T follicular helper cell (primary cell): ENCODE measurements at regions not wholly inside any gene's neighbourhood (a gene's known extent, or its start where the extent isn't known, plus 50 kb on each side); places are given as distances from the start of the nearest gene placed in this dataset.
"Not testable (repeated sequence)": the region's sequence is repeated elsewhere in the genome, so short reads cannot be mapped to it uniquely, and the experiment has no call there.

ENCODE experiments used
- DNase-seq: peaks from one replicate; pipeline ENCODE4 v3.0.0-alpha.2; 2020; ENCODE audit warnings: low read depth

DNA sequence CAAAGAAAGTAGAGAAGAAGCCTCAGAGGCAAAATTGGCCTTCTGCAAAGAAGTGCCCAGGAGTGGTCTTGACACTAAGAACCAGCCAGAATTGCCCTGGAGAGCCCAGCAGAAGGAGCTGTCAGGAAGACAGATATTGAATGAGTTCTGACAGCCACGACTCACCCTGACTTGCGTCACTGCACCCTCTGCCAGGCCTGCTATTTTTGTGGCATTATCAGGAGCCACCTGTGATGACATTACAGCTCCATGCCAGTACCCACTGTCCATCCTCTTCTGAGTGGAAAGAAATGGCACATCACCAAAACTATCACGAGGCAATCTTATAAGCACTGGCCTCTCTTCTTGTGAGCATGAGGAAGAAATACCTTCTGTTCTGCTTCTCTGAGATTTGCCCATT, 67.7 kb downstream of the SMIM20 start:
- no peak for DNase-seq

DNA sequence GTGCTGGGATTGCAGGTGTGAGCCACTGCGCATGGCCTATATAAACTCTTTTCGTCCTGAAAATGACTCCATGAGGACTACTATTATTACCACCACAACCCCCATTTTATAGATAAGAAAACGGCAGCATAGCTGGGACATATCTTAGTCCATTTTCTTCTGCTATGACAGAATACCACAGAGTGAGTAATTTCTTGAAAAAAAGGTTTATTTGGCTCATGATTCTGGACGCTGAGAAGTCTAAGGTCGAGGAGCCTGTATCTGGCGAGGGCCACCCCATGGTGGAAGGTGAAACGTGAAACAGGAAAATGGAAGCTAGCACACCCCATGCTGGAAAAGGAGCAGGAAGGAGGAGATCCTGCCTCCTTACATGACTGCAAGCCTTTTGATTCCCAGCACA, 68.9 kb downstream of the SMIM20 start:
- DNase-seq = no peak

DNA sequence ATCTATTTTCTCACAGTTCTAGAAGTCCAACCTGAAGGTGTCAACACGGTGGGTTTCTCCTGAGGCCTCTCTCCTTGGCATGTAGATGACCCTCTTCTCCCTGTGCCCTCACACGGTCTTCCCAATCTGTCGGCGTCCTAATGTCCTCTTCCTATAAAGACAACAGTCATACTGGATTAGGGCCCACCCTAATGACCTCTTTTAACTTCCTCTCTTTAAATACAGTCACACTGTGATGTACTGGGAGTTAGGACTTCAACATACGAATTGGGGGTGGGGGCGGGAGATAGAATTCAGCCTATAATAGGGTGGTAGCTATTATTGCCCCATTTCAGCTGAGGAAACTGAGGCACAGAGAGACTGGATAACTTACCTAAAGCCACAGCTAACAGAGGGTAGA, 70.2 kb downstream of the SMIM20 start:
- no peak for DNase-seq

DNA sequence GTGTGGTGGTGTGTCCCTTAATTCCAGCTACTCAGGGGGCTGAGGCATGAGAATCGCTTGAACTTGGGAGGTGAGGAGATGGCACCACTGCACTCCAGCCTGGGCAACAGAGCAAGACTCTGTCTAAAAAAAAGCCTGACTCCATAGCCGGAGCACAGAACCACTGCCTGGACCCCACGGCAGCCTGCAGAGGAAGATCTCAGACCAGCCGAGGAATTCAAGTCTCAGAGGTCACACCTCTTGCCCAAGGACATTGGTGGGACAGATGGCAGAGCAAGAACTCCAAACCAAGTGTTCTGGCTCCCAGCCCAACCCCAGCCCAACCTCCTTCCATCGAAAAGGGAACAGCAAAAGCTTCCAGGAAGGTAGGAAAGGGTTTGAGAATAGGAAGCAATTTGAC, 70.8 kb downstream of the SMIM20 start:
- no peak for DNase-seq

DNA sequence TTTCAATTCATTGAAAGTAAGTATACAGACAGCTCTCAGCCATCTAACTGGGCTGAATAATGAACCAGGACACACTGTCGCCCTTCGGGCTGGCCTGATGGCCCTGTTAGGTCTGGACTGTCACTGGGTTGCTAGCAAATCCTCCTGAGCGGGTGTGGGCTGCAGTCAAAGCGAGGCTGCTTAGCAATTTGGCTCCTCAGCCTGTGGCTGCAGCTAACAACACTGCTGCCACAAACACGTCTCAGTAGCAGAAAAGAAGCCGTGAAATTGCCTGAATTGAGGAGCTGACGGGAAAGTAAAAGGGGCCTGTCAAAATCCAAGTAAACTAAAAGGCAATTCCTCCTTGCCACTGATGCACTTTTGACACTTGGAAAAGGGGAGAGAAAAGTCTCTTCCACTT, 72.8 kb downstream of the SMIM20 start:
- no peak for DNase-seq

DNA sequence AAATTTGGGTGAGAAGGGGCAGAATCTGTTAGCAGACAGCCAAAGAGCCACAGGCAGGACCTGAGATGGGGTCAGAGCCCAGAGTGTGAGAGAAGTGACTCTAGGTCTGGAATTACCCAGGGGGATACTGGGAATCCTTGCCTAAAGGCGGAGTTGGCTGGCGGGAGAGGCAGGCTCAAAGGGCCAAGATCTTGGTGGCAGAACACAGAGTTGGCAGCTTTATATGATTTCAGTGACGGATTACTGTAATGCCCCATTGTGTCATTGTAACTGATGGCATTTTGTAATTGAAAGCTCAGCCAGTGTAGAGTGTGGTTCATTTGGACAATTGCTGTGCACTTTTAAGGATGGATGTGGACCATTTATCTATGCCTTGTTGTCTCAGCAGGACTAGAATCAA, 77.3 kb downstream of the SMIM20 start:
- DNase-seq = no peak

DNA sequence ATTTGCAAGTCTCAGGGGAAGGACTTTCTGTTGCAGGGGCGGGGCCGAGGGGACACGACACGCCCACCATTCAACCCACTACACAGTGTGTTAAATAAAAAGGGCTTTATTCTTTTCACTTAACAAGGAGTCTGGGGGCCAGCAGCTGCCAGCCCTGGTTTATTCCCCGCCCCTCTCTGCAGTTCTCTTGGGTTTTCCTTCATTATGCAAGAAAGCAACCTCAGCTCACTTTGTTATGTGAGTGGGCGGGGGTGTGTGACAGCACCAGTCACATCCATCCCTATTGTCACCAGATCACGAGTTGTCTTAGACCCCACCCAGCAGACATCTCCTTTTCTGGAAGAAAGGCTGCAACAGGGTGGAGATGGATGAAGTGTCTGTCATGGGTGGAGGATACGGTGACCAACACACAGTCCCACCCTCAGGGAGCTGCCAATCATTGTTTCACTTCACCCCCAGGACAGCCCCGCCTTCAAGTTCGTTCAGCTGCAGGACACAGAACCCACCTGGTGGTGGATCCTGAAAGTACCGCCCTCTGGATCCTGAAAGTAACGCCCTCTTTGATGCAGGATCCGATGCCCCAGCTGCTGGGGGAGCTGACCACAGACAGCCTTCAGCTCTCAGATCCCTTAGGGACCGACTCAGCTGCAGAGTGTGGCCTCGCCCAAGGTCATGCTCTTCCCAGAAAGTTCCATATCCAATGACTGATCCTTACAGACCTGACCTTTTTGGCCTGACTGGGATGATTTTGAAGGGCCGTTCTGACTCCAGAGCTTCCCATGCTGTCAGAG, 79.6 kb downstream of the SMIM20 start:
- no peak for DNase-seq

DNA sequence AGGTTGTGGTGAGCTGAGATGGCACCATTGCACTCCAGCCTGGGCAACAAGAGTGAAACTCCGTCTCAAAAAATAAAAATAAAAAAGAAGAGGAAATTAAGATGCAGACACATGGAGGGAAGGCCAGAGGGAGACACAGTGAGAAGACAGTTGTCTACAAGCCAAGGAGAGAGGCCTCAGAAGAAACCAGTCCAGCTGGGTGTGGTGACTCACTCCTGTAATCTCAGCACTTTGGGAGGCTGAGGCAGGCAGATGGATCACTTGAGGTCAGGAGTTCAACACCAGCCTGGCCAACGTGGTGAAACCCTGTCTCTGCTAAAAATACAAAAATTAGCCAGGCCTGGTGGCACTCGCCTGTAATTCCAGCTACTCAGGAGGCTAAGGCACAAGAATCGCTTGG, 80.6 kb downstream of the SMIM20 start:
- DNase-seq = not testable (repeated sequence)

DNA sequence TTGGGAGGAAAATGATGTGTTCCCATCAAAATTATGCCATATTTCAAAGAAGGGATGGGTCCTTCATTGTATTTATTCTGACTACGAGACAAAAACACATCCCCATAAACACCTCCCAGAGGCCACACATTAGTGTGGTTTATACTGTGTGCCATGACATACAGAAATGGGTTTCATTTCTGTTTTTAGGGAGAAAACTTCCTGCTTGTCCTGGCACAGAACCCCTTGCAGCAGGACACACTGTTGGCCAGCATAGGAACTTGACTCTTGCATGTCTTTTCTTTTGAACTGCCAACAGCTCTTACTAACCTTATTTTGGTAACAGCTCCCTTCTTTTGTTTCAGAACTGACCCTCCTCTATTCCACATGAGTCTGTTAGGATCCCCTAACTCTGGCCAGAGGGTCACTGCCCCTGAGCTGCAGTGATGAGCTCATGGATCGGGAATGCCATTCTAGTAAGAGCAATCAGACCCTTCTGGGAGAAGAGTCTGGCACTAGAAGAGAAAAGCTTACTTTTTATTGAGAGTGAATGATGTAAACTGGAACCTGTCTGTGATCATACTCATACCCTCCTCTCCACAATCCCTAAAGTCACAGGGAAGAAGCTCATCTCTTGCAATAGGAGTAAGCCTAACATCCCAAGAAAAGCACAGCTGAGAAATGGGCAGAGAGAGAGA, 86.4 kb downstream of the SMIM20 start:
- no peak for DNase-seq

DNA sequence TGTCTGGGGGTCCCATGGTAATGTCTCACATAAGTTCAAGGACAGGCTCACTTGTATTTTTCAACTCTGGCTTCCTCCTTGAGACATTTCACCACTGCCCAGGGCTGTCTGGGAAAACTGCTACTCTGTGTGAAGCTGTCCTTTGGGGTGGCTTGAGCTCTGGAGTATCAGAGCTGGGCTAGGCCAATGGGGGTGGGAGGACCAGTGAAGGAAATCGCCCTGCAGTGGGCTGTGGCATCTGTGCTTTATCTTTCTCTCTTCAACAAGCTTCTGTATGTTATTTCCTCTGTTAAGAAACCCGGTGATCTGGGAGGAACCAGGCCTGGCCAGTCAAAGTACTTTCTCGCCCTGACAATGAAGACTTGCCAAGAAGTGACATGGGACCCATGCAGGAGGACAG, 87.4 kb downstream of the SMIM20 start:
- no peak for DNase-seq

DNA sequence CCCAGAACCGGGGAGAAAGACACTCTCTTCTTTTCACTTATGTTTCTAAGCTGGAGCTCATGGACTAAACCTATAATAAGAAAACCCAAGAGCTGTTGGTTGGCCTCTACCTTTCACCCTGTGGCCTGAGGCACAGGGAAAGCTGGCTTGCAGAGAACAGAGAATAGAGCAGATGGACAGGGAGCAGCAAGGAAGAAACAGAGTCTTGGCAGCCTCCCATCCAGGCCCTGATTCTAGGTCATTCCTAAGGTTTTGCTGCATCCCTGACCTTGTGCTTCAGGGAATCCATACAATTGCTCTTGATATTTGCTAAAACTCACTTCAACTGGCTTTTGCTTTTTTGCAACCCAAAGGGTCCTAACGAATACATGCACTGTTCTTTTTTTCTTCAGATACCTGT, 87.8 kb downstream of the SMIM20 start:
- DNase-seq = no peak

DNA sequence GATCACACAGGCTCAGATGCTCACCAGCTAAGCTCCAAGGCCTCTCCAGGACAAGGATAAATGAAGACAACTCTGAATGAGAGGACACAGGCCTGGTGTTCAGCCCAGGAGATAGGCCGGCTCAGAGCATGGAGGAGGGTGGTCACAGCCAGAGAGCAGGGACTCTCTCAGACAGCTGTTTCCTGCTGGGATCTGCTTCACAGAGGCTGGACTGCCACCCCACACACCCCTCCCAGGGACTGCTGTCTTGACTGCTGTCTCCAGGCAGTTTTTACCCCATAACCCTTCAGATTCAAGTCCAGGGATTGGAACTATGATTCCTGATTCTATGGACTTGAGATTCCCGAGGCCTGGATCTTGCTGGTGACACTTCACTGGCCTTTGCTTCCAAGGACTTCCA, 89.0 kb downstream of the SMIM20 start:
- no peak for DNase-seq

DNA sequence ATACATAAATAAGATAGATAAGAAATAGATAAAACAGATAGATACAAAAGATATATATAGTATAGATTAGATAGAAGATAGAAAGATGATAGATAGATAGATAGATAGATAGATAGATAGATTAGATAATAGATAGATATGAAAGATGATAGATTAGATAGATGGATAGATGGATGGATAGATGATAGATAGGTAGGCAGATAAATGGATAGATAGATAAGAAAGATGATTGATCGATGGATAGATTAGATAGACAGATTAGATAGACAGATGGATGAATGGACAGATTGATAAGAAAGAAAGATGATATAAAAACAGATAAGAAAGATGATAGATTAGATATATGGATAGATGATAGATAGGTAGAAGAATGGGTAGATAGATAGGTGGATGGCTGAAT, 90.3 kb downstream of the SMIM20 start:
- no peak for DNase-seq

DNA sequence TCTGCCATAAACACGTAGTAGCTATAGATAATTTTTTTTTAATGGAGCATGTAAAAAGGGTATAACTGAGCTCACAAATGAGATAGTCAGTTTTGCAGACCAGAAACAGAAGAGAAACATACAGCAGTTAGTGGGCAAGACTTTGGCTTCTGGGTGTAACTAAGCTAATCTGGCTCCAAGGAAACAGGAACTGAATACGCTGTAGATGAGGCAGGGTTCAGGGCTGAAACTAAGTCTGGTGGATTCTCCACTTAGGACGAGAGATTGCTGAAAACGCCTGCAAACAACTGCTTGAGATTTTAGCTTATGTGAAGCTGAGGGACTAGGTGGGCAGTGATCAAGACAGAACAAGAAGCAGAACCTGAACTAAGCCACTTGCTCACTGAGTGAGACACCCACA, 91.7 kb downstream of the SMIM20 start:
- no peak for DNase-seq

DNA sequence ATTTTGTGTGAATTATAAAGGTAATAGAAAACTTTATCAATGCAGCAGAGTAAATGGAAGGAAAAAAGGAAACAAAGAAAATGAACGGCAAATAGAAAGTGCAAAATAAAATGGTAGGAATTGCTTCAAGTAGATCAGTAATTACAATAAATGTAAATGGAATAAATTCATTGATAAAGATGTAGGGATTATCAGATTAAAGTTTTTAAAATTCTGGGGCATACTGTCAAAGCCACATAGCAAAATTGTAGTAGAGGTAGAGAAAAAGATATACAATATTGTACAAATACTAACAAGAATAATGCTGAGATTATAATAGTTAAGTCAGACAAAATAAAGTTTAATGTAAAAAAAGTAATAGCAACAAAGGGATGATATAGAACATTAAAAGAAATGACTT, 94.7 kb downstream of the SMIM20 start:
- no peak for DNase-seq

DNA sequence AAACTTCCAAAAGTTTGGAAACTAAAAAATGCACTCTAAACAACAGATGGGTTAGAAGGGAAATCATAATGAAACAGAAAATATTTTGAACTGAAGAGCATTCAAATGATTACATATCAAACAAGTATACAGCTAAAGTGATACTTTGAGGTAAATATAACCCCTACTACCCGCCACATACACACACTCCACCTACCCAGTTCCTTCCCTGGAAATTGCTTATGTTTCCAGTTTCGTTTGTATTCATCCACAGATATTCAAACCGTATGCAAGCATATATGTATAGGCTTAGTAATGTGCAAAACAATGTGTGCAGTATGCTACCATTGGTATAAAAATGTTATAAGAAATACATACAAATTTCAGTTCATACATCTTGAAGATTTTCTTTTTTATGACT, 95.5 kb downstream of the SMIM20 start:
- DNase-seq = no peak

DNA sequence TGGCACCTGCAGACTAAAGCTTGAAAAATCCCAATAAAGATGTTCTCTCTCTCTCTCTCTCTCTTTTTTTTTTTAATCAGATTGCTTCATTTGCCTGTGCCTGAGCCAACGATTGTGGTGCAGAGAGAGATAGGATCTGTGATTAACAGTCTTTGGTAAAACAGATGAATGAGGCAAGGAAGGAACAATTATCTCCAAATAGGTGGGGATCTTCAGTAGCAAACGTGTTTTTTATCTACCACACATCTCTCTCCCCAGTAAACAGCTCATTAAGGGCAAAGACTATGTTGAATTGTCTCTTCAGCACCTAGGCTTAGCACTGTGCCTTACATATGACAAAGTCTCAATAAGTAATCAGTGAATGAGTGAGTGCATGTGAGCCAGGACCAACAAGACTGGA, 96.3 kb downstream of the SMIM20 start:
- DNase-seq = no peak

DNA sequence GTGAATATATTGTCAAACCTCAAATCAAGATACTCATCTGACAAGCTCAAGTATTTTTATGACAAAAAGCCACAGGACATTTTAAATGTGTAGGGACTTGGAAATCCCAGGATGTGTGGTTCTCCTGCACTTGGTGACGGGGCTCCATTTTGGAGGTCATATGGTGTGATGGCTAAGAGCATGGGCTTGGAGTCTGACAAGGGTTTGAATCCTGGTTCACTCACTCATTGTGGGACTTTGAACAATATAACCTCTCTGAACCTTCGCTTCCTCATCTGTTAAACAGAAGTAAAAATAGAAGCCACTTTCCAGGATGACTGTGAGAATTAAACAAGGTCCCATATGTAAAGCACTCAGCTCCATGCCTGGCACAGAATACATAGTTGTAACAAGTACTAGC, 99.6 kb downstream of the SMIM20 start:
- DNase-seq = no peak

DNA sequence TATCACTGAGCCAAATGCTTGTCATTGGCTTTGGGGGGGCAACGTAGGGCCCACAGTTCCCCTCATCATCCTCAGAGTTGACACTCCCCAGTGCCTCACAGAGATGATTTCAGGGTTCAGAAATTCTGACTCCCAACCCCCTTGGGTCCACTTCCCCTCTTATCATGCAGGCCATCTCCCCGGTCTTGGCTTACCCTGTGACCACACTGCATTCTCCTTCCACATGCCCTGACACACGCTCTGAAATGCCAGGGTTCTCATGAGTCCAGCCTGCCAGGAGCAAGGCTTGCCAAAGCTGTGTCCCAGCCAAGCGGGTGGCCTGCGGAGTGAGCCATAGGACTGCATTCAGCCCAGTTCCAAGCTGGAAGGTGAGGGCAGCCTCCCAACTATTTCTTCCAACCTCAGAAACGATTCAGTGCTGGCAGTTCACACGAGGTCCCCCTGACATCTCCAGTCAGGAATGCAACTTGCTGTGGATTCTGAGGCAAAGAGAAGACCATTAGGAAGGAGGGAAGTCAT, 101.2 kb downstream of the SMIM20 start:
- no peak for DNase-seq

DNA sequence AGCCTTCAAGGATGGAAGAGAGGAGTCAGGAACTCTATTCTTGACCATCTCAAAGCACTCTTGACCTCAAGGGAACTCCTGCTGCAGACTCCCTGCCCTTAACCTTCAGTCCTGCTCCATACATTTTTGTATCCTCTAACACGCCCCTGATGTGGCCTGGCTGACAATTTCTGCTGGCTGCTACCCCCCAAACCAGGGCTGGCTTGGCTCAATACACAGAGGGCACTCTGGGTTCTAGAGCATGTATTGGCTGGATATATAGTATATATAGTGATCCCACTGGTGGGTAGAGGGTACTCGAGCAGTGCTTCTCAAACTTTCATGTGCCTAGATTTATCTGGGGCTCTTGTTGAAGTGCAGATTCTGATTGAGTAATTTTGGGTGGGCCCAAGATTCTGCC, 101.9 kb downstream of the SMIM20 start:
- no peak for DNase-seq

DNA sequence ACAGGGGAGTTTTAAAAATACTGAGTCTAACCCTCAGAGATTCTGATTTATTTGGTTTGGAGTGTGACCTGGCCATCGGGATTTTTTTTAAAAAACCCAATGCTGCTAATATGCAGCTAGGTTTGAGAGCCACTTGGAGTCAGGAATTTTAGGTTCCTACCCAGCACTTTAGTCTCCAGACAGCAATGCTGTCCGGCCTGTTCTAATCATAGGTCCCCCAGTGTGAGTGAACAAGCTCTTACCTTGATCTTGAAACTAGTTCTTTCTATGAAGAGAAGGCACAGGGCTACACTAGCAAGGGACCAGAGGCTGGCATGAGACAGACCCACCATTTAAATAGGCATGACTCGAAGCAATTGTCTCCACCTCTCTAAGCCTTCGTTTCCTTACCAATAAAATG, 103.5 kb downstream of the SMIM20 start:
- DNase-seq = no peak

DNA sequence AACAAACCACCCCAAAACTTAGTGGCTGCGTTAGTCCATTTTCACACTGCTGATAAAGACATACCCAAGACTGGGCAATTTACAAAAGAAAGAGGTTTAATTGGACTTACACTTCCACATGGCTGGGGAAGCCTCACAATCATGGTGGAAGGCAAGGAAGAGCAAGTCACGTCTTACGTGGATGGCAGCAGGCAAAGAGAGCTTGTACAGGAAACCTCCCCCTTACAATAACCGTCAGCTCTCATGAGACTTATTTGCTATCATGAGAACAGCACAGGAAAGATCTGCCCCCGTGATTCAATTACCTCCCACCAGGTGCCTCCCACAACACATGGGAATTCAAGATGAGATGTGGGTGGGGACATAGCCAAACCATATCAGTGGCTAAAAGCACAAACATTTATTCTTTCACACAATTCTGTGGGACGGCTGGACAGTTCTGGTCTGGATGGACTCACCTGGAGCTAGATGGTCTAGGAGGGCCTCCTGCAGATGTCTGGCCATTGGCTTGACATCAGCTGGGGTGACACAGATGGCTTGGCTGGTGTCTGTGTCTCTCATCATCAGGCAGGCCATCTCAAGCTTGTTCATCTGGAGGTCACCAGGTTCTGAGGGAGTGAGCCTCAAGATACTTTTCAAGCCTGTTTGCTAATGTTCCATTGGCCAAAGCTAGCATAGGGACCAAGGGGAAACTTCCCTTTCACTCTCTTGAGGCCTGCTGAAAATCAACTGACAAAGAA, 104.1 kb downstream of the SMIM20 start:
- DNase-seq = not testable (repeated sequence)

DNA sequence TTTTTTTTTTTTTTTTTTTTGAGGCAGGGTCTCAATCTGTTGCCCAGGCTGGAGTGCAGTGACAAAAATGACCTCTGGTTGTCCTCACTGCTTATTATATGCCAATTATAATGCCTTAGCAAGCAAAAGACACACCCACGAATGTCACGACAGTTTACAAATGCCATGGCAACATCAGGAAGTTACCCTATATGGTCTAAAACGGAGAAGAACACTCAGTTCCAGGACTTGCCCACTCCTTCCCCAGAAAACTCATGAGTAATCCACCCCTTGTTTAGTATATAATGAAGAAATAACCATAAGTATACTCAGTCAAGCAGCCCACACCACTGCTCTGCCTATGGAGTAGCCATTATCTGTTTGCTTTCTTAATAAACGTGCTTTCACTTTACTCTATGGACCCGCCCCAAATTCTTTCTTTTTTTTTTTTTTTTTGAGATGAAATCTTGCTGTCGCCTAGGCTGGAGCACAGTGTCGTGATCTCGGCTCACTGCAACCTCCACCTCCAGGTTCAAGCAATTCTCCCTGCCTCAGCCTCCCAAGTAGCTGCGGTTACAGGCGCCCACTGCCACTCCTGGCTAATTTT, 106.2 kb downstream of the SMIM20 start:
- DNase-seq = no peak
